ENCODE measurements at regions not wholly inside any gene's neighbourhood (a gene's known extent, or its start where the extent isn't known, plus 50 kb on each side); places are given as distances from the start of the nearest gene placed in this dataset.

DNA sequence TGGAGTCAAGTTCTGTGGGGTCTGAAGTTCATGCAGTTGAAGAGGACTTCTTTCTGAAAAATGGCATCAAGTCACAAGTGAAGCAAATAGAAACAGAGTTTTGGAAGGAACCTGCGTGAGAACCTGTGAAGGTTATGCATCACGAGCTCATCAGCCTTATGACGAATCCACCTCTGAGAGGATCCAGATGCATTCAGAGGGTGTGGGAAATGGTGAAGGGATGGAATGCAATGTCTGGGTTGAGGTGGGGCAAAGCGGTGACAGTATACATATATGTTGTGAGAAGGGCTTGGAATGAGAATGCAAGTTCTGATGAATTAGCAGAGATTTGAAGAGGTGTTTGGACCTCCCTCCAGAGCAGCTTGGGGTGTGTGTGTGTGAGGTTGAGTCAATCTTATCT lies 382.1 kb upstream of the TBL1XR1 start:
- TF ChIP-seq, protein P1, sequence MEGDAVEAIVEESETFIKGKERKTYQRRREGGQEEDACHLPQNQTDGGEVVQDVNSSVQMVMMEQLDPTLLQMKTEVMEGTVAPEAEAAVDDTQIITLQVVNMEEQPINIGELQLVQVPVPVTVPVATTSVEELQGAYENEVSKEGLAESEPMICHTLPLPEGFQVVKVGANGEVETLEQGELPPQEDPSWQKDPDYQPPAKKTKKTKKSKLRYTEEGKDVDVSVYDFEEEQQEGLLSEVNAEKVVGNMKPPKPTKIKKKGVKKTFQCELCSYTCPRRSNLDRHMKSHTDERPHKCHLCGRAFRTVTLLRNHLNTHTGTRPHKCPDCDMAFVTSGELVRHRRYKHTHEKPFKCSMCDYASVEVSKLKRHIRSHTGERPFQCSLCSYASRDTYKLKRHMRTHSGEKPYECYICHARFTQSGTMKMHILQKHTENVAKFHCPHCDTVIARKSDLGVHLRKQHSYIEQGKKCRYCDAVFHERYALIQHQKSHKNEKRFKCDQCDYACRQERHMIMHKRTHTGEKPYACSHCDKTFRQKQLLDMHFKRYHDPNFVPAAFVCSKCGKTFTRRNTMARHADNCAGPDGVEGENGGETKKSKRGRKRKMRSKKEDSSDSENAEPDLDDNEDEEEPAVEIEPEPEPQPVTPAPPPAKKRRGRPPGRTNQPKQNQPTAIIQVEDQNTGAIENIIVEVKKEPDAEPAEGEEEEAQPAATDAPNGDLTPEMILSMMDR (IDR thresholded peaks at IDR 0.05; ENCODE audit: low read depth, low read length, poor library complexity, severe bottlenecking) = no peak
- TF ChIP-seq EZH2phosphoT487 (IDR thresholded peaks at IDR 0.05; ENCODE audit: borderline replicate concordance, low read length) = no peak
